ENCODE measurements at regions not wholly inside any gene's neighbourhood (a gene's known extent, or its start where the extent isn't known, plus 50 kb on each side); places are given as distances from the start of the nearest gene placed in this dataset.

GRCh38 chr14:104436047-104436591 lies 143.4 kb upstream of the C14orf180 start:
- H3K4me3 ChIP-seq (replicated peaks in 1 of 2; ENCODE audit: low read depth in 1 of 2, low read length in 2 of 2): no peak overlapping the region
- no TSS peak for BruUV-seq (replicated peaks)
- no peaks in the 10 kb centered on the region for H3K9me2 ChIP-seq (ENCODE audit: insufficient read depth)
- no peak for TF ChIP-seq SIN3A (IDR thresholded peaks at IDR 0.05; ENCODE audit: low read depth)
- TF ChIP-seq CTCF (IDR thresholded peaks at IDR 0.05 in 2 of 3, conservative IDR thresholded peaks at IDR 0.05 in 1 of 3; ENCODE audit: borderline replicate concordance in 1 of 3, insufficient read depth in 1 of 3, low read depth in 2 of 3, low read length in 2 of 3): no peak
- no peak for TF ChIP-seq SRF (IDR thresholded peaks at IDR 0.05; ENCODE audit: low read depth)
- no peak for TF ChIP-seq YY1 (IDR thresholded peaks at IDR 0.05; ENCODE audit: extremely low read depth, insufficient replicate concordance, low read depth, low read length)
- no peak for TF ChIP-seq ZNF274 (IDR thresholded peaks at IDR 0.05; ENCODE audit: low read depth, low read length)
- TF ChIP-seq FOSL1 (IDR thresholded peaks at IDR 0.05; ENCODE audit: low read depth): no peak
- no peak for TF ChIP-seq ELF1 (IDR thresholded peaks at IDR 0.05; ENCODE audit: borderline replicate concordance, low read depth)
- no peak for TF ChIP-seq CBX3 (IDR thresholded peaks at IDR 0.05; ENCODE audit: low read depth)
- no peak for TF ChIP-seq JUND (IDR thresholded peaks at IDR 0.05)
- ChIA-PET RAD21 (ENCODE audit: low non-redundant PET in 1 of 2, low total read pairs in 2 of 2, uncharacterized antibody in 2 of 2, unreplicated experiment in 2 of 2) (no interaction called here), CTCF (no interaction called here), POLR2A (no interaction called here)
- no peaks in the 10 kb centered on the region for H3K9me3 ChIP-seq (ENCODE audit: control insufficient read depth in 1 of 2, insufficient read depth in 1 of 2, low read depth in 1 of 2, low read length in 2 of 2)
- no peak overlapping the region for H2AFZ ChIP-seq (ENCODE audit: low read depth, low read length, poor library complexity, severe bottlenecking)
- intact Hi-C loops (cut with micrococcal nuclease): no loop called here
- H3K27ac ChIP-seq (ENCODE audit: low read depth, low read length): peak overlapping the region; percentile 5; the same call in 1 of the 2 replicates
- no peaks in the 10 kb centered on the region for H3K36me3 ChIP-seq (ENCODE audit: control insufficient read depth in 1 of 2, insufficient read depth in 2 of 2, low read length in 2 of 2)
- H3K27me3 ChIP-seq (ENCODE audit: insufficient read depth, low read length): no peaks in the 10 kb centered on the region
- H3K9ac ChIP-seq (ENCODE audit: low read length): no peak overlapping the region
- no peaks in the 10 kb centered on the region for H3K79me2 ChIP-seq (ENCODE audit: insufficient read depth, low read length)
- DNase-seq (ENCODE audit: low read depth, low spot score) (no peak), ATAC-seq (peak; percentile 46)
- H3K4me2 ChIP-seq (ENCODE audit: low read length): no peak overlapping the region
- no peaks in the 10 kb centered on the region for H4K20me1 ChIP-seq (ENCODE audit: insufficient read depth)
- peaks cover 19% of the 10 kb centered on the region in 2 experiments for H3K4me1 ChIP-seq (ENCODE audit: control insufficient read depth in 1 of 2, insufficient read depth in 2 of 2, low read length in 2 of 2)
